ENCODE measurements at regions not wholly inside any gene's neighbourhood (a gene's known extent, or its start where the extent isn't known, plus 50 kb on each side); places are given as distances from the start of the nearest gene placed in this dataset.

GRCh38 chr1:89451011-89451410, 73.6 kb upstream of the LRRC8B start:
- no peak for TF ChIP-seq POLR2A (IDR thresholded peaks at IDR 0.05; ENCODE audit: low read length)
- no peak for TF ChIP-seq GATA1 (IDR thresholded peaks at IDR 0.05; ENCODE audit: low read depth, low read length)

Data from erythroblast (primary cell).